Omental fat pad (tissue), 3 donors: ENCODE measurements at regions not wholly inside any gene's neighbourhood (a gene's known extent, or its start where the extent isn't known, plus 50 kb on each side); places are given as distances from the start of the nearest gene placed in this dataset.

Experiments used
- ATAC-seq: fragments of 150-250 bp; one replicate; pipeline ENCODE4 v1.9.1; 2016; ENCODE audit warnings: mild to moderate bottlenecking, moderate library complexity; ENCODE audit not compliant: low FRiP score
- DNase-seq: peaks from one replicate; pipeline ENCODE4 v3.0.0-alpha.2; 2019; ENCODE audit warnings: low spot score
- TF ChIP-seq, protein P1 (sequence below), 3 donors: fragments of 450-650 bp; IDR thresholded peaks; one replicate each; pipeline ENCODE4 v1.5.1; 2016 to 2017; ENCODE audit warnings: antibody characterized with exemption in 3 of 3, mild to moderate bottlenecking in 3 of 3, moderate library complexity in 2 of 3

- DNase-seq = peak; percentile 35
- TF ChIP-seq, protein P1, sequence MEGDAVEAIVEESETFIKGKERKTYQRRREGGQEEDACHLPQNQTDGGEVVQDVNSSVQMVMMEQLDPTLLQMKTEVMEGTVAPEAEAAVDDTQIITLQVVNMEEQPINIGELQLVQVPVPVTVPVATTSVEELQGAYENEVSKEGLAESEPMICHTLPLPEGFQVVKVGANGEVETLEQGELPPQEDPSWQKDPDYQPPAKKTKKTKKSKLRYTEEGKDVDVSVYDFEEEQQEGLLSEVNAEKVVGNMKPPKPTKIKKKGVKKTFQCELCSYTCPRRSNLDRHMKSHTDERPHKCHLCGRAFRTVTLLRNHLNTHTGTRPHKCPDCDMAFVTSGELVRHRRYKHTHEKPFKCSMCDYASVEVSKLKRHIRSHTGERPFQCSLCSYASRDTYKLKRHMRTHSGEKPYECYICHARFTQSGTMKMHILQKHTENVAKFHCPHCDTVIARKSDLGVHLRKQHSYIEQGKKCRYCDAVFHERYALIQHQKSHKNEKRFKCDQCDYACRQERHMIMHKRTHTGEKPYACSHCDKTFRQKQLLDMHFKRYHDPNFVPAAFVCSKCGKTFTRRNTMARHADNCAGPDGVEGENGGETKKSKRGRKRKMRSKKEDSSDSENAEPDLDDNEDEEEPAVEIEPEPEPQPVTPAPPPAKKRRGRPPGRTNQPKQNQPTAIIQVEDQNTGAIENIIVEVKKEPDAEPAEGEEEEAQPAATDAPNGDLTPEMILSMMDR (IDR thresholded peaks at IDR 0.05) = no peak
- ATAC-seq = peak; percentile 88
Observed at GRCh38 chr2:9693196-9693491, 62.3 kb upstream of the YWHAQ start.

DNA sequence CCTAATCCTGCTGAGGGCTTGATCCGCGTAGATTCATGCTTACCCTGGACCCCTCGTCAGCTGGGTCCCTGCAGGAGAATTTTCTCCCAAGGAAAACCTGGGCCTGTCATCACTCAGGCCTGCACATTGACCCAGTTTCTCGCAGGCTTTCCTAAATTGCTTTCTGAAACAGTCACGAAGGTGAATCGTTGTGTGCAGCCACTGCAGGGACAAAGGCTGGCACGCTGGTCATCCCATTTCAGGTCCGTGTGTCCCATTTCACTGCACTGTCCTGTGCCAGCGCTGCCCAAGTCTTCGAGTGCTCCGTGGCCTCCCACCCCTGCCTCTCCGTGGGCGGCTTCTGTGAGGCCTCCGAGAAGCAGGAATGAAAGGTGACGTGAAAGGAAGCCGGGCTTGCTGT lies 62.8 kb upstream of the YWHAQ start:
- DNase-seq (no peak), ATAC-seq (no peak)
- TF ChIP-seq, protein P1 (IDR thresholded peaks at IDR 0.05) = no peak

DNA sequence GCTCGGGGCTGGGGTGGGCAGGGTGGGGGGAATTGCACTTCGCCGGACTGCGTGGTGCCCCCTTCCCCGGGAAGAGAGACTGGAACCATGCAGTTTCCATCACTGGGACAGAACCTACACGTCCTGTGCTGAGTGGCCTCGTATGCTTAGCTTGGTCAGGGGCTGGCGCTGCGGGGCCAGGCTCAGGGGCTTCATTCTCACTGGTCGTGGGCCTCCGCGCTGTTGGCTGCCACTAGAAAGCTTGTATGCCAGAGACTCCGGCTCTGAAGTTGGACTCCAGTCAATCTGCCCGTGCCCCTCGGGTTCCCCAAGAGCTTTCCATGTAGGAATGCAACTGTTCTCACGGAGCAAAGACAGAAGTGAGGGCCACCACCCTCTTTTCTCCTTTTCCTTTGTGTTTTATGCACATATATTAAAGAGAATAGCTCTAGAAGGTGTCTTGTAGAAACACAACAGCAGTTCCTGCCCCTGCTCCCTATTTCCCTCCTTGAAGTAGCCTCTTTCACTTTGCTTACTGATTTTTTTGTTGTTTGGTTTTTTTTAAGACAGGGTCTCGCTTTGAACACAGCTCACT lies 64.0 kb upstream of the YWHAQ start:
- DNase-seq (no peak), ATAC-seq (no peak)
- TF ChIP-seq, protein P1 (IDR thresholded peaks at IDR 0.05) = no peak

- TF ChIP-seq, protein P1 (IDR thresholded peaks at IDR 0.05) = no peak
- DNase-seq (no peak), ATAC-seq (no peak)
Observed at GRCh38 chr2:9695941-9696340, 65.1 kb upstream of the YWHAQ start.

DNA sequence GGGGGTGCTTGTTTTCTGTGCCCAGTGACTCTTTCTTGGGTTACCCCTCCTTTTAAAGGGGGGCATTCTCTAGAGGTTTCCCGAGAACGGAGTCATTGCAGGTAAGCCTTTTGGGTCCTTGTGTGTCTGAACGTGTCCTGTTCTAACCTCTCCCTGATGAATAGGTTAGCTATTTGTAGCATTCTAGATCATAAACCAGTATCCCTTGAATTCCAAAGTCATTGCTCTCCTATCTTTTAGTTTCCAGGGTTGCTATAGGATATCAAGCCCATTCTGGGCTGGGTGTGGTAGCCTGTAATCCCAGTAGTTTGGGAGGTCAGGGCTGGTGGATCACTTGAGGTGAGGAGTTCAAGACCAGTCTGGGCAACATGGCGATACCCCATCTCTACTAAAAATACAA lies 65.9 kb upstream of the YWHAQ start:
- ATAC-seq (no peak), DNase-seq (no peak)
- TF ChIP-seq, protein P1 (IDR thresholded peaks at IDR 0.05) = no peak

DNA sequence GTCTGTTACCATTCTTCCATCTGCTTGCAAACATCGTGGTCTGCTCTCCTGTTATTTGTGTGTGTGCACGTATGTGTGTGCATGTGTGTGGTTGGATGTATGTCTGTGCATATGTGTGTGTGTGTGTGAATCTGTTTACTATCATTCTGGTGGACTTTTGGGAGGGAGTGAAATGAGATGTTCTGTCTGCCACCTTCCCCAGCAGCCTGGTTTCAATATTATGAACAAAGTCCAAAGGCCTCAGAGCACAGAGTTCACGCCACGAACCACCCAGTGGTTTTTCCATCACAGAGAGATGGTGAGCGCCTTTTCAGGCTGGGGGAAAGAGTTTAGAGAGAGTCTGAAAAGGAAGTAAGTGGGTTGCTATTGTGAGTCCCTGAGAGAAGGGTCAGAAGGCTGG lies 67.1 kb upstream of the YWHAQ start:
- ATAC-seq (no peak), DNase-seq (no peak)
- TF ChIP-seq, protein P1 (IDR thresholded peaks at IDR 0.05) = no peak

GRCh38 chr2:9699139-9700108 lies 68.6 kb upstream of the YWHAQ start:
- no peak for ATAC-seq
- no peak for DNase-seq
- TF ChIP-seq, protein P1 (IDR thresholded peaks at IDR 0.05) = no peak
